GM23248 (cell line): ENCODE measurements at regions not wholly inside any gene's neighbourhood (a gene's known extent, or its start where the extent isn't known, plus 50 kb on each side); places are given as distances from the start of the nearest gene placed in this dataset.

Experiments
- EZH2 ChIP-seq: fragments of 200-600 bp; sonication (generic); IDR thresholded peaks from 2 replicates; pipeline ENCODE4 v1.6.1; 2018; ENCODE audit warnings: antibody characterized with exemption, mild to moderate bottlenecking; ENCODE audit not compliant: insufficient read depth, poor library complexity, severe bottlenecking
- EZH2phosphoT487 ChIP-seq: fragments of 200-600 bp; sonication (generic); IDR thresholded peaks from 2 replicates; pipeline ENCODE4 v1.6.1; 2018; ENCODE audit warnings: antibody characterized with exemption, moderate library complexity, mild to moderate bottlenecking, low read depth; ENCODE audit not compliant: insufficient read depth

DNA sequence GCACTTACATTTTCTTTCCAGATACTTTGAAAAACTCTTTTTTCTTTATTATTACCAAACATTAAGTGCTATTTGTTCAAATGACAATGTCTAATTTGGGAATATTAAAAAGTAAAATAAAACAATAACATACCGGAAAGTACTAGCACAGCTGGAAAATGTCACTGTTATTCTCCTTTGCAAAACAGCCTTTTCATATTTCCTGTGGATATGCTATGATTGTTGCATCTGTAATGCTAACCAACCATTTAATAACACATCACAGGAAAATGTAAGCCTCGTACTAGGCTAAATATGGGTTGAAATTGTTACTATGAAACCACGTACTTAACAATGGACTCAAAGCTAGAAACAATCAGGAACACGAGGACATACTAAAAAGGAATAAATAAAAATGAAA lies 298.1 kb downstream of the CBLN2 start:
- TF ChIP-seq EZH2 (no peak), EZH2phosphoT487 (no peak)
